IPS DF 6.9 (cell line): ENCODE measurements at regions not wholly inside any gene's neighbourhood (a gene's known extent, or its start where the extent isn't known, plus 50 kb on each side); places are given as distances from the start of the nearest gene placed in this dataset.
"Not testable (repeated sequence)": the region's sequence is repeated elsewhere in the genome, so short reads cannot be mapped to it uniquely, and the experiment has no call there.

Source experiments
- DNase-seq: peaks from one replicate; pipeline ENCODE4 v3.0.0-alpha.2; 2013; ENCODE audit warnings: low read depth, low spot score
- H3K27ac ChIP-seq: one replicate; pipeline ENCODE4 v1.5.1; 2013; ENCODE audit warnings: low read length, control low read depth
- H3K27me3 ChIP-seq: 2 replicates; pipeline ENCODE4 v1.6.1; 2013; ENCODE audit warnings: mild to moderate bottlenecking, low read length; ENCODE audit not compliant: control insufficient read depth, insufficient read depth
- H3K36me3 ChIP-seq: 2 replicates; pipeline ENCODE4 v1.6.1; 2013; ENCODE audit warnings: low read length; ENCODE audit not compliant: control insufficient read depth, insufficient read depth
- H3K4me1 ChIP-seq: 2 replicates; pipeline ENCODE4 v1.6.1; 2013; ENCODE audit warnings: low read length; ENCODE audit not compliant: control insufficient read depth, insufficient read depth
- H3K4me3 ChIP-seq: 2 replicates; pipeline ENCODE4 v1.5.1; 2013; ENCODE audit warnings: mild to moderate bottlenecking, low read length
- H3K9me3 ChIP-seq: 2 replicates; pipeline ENCODE4 v1.6.1; 2013; ENCODE audit warnings: low read length, inconsistent platforms; ENCODE audit not compliant: control insufficient read depth, insufficient read depth
- WGBS: extraction: QIAGEN DNeasy Blood & Tissue Kit; methylation state at CpG from one replicate; pipeline ENCODE4 v1.1.7; 2013; ENCODE audit warnings: mixed read lengths, missing lambda C conversion rate; ENCODE audit not compliant: insufficient read length, insufficient coverage; 5-methylcytosine and 5-hydroxymethylcytosine counted together

DNA sequence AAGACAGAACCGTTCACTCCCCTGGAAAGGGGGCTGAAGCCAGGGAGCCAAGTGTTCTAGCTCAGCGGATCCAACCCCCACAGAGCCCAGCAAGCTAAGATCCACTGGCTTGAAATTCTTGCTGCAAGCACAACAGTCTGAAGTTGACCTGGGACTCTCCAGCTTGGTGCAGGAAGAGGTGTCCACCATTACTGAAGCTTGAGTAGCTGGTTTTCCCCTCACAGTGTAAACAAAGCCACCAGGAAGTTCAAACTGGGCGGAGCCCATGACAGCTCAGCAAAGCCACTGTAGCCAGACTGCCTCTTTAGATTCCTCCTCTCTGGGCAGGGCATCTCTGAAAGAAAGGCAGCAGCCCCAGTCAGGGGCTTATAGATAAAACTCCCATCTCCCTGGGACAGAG lies 132.8 kb upstream of the SPRED1 start:
- not testable (repeated sequence) for H3K4me3 ChIP-seq, H3K4me1 ChIP-seq, H3K9me3 ChIP-seq, DNase-seq, H3K27me3 ChIP-seq, H3K36me3 ChIP-seq, H3K27ac ChIP-seq
- WGBS: no CpG with 5 or more reads among the region's 3 CpGs

DNA sequence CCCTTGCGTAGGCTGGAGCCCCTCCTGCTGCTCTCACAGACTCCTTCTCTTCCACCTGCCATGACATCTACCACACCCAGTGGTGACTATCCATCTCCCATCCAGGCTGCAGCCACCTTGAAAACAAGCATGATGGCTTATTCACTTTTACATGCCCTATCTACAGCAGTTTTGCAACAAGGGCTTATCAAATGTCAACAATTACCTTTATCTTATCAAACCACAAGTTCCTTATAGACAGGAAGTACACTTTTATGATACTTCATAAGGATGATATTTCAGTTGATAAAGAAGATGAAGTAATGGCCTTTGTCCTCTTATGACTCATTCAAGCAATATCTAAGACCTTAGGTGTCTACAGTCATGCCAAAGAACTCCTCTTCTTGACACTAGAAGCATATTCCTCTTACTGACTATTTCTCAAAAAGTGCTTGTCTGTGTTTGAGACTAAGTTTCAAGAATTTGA lies 125.3 kb upstream of the SPRED1 start:
- no peak overlapping the region for H3K27ac ChIP-seq
- H3K36me3 ChIP-seq: no peaks in the 10 kb centered on the region
- no CpG with 5 or more reads among the region's 1 CpG for WGBS
- H3K4me1 ChIP-seq: no peaks in the 10 kb centered on the region
- no peak for DNase-seq
- no peaks in the 10 kb centered on the region for H3K27me3 ChIP-seq
- no peaks in the 10 kb centered on the region for H3K9me3 ChIP-seq
- no peak overlapping the region for H3K4me3 ChIP-seq

DNA sequence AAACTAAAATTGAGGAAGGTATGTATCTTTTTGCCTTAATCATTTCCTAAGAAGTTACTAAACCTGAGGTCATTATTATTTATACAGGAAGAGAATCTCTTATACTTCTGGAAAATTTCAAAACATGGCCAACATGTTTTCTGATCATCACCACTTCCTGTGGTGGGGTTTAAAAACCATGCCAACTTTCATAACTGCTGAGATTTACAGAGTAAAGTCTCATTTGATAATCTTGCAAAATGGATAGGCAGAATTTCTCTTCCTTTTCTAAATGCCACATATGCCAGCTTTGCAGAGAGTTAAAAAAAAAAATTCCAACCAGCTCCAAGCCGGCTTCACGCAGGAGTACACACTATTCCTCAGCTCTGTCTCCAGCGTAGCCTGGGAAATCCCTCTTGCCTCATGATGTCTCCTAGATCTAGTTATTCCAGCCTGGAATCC lies 124.3 kb upstream of the SPRED1 start:
- no peak for DNase-seq
- no peak overlapping the region for H3K27ac ChIP-seq
- H3K4me1 ChIP-seq: no peaks in the 10 kb centered on the region
- no peak overlapping the region for H3K4me3 ChIP-seq
- no CpG with 5 or more reads among the region's 3 CpGs for WGBS
- no peaks in the 10 kb centered on the region for H3K9me3 ChIP-seq
- H3K36me3 ChIP-seq: no peaks in the 10 kb centered on the region
- H3K27me3 ChIP-seq: no peaks in the 10 kb centered on the region

DNA sequence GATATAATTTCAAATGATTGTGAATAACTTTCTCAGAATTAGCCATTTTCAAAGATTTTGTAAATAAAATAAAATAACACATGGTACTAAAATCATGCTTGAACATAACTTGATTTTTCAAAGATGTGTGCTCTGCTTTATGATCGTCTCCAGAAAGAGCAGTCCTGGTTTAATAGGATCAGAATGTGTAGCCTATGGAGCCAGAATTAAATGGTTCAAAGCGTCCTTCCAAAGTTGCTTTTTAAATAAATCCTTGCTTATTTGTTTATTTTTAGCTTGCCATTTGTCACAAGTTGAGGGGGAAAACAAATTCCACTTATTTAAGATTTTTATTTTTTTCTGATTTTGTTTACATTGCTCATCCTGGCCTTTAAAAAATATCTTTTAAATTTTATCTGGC lies 123.7 kb upstream of the SPRED1 start:
- DNase-seq: no peak
- WGBS: no CpG with 5 or more reads among the region's 2 CpGs
- H3K27me3 ChIP-seq: no peaks in the 10 kb centered on the region
- no peaks in the 10 kb centered on the region for H3K36me3 ChIP-seq
- no peaks in the 10 kb centered on the region for H3K4me1 ChIP-seq
- H3K27ac ChIP-seq: no peak overlapping the region
- H3K4me3 ChIP-seq: no peak overlapping the region
- H3K9me3 ChIP-seq: no peaks in the 10 kb centered on the region

DNA sequence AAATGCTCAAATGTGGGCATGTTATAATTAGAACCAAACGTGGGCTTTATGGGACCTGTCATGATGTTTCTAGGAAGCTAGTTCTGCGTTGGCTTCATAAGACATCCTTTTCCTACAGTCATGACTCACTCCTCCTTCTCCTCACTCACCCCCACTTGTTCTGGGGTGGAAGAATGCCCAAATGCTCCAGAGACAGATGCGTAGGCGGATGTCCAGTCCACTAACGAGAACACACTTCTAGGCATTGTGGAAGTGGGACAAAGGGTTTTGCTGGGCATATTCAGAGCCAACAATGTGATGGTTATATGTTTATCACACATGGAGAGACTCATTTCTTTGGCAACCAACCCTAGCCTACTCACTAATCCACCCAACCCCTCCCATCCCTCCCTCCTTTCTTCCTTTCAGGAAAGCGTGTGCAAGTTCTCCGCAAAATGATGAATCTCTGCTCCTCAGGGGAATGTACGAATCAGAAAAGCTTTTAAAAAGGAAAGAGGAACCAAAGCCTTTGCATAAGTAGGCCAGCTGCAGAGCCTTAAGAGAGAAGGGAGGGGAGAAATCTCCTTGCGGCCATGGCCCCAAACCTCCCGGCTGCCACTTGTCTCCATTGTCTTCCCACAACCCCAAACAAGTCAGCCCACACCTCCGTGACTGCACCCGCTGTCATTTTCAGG lies 123.0 kb upstream of the SPRED1 start:
- Histone ChIP-seq H3K36me3 (no peaks in the 10 kb centered on the region), H3K4me1 (no peaks in the 10 kb centered on the region), H3K27me3 (no peaks in the 10 kb centered on the region), H3K9me3 (no peaks in the 10 kb centered on the region), H3K4me3 (no peak overlapping the region), H3K27ac (no peak overlapping the region)
- whole genome bisulfite sequencing: no CpG with 5 or more reads among the region's 12 CpGs
- no peak for DNase-seq

DNA sequence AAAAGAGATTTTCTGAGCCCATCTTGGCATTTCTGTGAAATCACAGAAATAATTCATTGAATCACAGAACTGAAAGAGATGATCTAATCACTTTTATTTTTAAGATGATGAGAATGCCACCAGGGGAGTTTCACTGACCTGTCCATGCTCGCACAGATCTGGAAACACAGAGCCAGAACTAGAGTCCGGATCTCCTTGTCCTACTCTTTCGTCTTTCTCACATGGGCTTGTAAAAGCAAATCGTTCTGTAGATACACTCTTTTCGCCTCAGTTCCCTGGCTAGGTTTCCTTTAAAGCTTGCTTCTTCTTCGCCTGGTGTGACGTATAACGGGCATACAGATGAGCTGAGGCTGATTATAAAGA lies 122.5 kb upstream of the SPRED1 start:
- H3K27me3 ChIP-seq: no peaks in the 10 kb centered on the region
- WGBS: no CpG with 5 or more reads among the region's 8 CpGs
- H3K4me1 ChIP-seq: no peaks in the 10 kb centered on the region
- no peaks in the 10 kb centered on the region for H3K9me3 ChIP-seq
- H3K4me3 ChIP-seq: no peak overlapping the region
- no peak for DNase-seq
- no peak overlapping the region for H3K27ac ChIP-seq
- no peaks in the 10 kb centered on the region for H3K36me3 ChIP-seq

DNA sequence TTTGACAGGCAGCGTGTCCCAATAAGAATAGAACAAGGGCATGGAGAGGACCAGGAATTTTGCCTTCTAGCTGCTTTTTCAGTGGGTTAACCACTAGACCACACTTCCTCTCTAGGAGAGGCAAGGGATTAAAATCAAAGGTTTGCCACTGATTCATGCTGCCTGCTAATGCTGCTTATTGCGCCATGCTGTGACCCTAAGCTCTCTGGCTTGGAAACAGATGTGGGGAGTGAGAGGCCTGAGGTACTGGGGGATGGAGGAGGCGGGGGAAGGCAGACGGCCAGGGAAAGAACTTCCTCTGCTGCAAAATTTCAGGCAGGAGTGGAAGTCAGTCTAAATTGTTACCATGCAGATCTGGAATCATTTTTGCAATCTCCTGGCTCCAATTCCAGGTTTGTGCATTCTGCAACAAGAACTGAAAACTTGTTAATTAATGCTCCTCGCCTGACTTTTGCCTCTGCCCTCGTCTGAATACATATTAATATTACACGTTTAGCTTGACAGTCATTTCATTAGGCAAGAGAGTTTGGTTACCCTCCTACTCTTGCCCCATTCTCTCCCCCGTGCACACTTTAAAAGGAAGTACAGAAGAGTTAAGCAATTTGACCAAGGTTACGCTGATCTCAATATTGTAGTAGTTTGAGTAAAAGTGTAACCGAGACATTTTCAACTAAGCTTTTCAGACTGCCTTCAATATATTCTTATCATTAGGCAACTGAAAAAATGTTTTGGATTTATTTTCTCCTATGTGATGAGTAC lies 121.7 kb upstream of the SPRED1 start:
- WGBS: no CpG with 5 or more reads among the region's 10 CpGs
- Histone ChIP-seq H3K4me3 (no peak overlapping the region), H3K4me1 (no peaks in the 10 kb centered on the region), H3K36me3 (no peaks in the 10 kb centered on the region), H3K27me3 (no peaks in the 10 kb centered on the region), H3K27ac (no peak overlapping the region), H3K9me3 (no peaks in the 10 kb centered on the region)
- no peak for DNase-seq

DNA sequence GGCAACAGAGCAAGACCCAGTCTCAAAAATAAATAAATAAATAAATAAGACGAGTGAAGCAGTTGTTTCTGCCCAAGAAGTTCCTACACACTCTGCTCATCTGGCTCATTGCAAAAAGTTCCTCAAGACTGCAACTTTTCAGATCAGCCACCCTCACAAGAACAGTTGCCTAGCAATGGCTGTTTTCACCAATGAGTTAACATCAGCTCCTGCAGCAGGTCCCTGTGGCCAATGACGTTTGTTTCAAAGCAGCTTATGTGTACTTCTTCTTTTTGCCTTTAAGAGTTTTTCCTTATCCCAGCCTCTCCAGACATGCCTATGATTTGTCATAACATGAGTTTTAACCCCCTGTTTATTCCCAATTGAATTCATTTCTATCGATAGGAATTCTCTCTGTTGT lies 118.4 kb upstream of the SPRED1 start:
- no peak overlapping the region for H3K27ac ChIP-seq
- no peaks in the 10 kb centered on the region for H3K36me3 ChIP-seq
- no CpG with 5 or more reads among the region's 3 CpGs for WGBS
- no peak overlapping the region for H3K4me3 ChIP-seq
- H3K27me3 ChIP-seq: no peaks in the 10 kb centered on the region
- H3K9me3 ChIP-seq: no peaks in the 10 kb centered on the region
- no peaks in the 10 kb centered on the region for H3K4me1 ChIP-seq
- DNase-seq: no peak

DNA sequence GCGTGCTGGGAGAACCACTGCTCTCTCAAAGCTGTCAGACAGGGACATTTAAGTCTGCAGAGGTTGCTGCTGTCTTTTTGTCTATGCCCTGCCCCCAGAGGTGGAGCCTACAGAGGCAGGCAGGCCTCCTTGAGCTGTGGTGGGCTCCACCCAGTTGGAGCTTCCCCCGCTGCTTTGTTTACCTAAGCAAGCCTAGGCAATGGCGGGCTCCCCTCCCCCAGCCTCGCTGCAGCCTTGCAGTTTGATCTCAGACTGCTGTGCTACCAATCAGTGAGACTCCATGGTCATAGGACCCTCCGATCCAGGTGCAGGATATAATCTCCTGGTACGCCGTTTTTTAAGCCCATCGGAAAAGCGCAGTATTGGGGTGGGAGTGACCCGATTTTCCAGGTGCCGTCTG lies 110.4 kb upstream of the SPRED1 start:
- DNase-seq, H3K9me3 ChIP-seq, H3K4me3 ChIP-seq, H3K36me3 ChIP-seq, H3K4me1 ChIP-seq, H3K27me3 ChIP-seq, H3K27ac ChIP-seq: not testable (repeated sequence)
- no CpG with 5 or more reads among the region's 11 CpGs for WGBS

DNA sequence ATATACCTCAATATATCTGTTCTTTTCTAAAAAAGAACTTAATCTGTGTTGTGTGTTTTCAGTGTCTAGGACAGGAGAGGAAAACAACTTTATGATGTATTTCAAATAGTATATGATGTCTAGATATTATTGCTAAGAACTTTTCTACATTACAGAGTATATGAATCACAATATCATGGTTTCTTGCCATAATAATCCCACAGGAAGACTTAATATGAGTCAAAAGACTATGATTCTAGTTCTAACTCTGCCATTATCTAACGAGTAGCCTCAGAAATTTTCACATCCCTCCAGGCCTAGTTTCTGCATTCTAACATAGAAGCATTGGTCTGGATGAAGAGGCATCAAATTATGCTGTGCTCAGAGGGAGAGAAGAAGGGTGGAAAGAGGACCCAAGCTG lies 107.7 kb upstream of the SPRED1 start:
- Histone ChIP-seq H3K27ac (no peak overlapping the region), H3K36me3 (no peaks in the 10 kb centered on the region), H3K4me1 (no peaks in the 10 kb centered on the region), H3K4me3 (no peak overlapping the region), H3K9me3 (no peaks in the 10 kb centered on the region), H3K27me3 (no peaks in the 10 kb centered on the region)
- no peak for DNase-seq
- no CpG with 5 or more reads among the region's 1 CpG for WGBS

DNA sequence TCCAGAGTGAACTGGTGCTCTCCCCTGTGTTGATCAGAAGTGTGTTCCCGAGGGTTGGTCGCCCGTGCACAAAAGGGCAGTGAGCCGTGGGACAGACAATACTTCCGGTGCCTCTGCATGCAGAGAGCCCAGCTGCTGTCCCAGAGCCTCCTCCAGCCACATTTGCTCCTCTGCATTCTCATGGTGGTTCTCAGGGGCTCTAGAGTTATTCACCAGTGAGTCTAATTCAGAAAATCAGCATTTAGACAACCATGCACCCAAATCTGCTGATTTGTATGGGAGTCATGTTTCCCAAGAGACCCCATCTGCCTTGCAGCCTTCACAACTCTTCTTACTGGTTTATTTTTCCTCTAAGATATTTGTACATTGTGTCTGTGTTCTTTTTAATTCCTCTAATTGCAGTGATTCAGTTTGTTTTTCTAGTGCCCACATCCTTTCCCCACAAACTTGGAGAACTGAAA lies 107.0 kb upstream of the SPRED1 start:
- no peak for DNase-seq
- H3K36me3 ChIP-seq: no peaks in the 10 kb centered on the region
- H3K9me3 ChIP-seq: no peaks in the 10 kb centered on the region
- no peaks in the 10 kb centered on the region for H3K4me1 ChIP-seq
- no peak overlapping the region for H3K4me3 ChIP-seq
- no peak overlapping the region for H3K27ac ChIP-seq
- H3K27me3 ChIP-seq: no peaks in the 10 kb centered on the region
- no CpG with 5 or more reads among the region's 5 CpGs for WGBS
